HG03196 (cell line): ENCODE measurements at regions not wholly inside any gene's neighbourhood (a gene's known extent, or its start where the extent isn't known, plus 50 kb on each side); places are given as distances from the start of the nearest gene placed in this dataset.
"Not testable (repeated sequence)": the region's sequence is repeated elsewhere in the genome, so short reads cannot be mapped to it uniquely, and the experiment has no call there.

Source experiments
- ATAC-seq: cut with Tn5 transposase; IDR thresholded peaks from one replicate; pipeline ENCODE4 v1.9.1; 2021; ENCODE audit not compliant: unreplicated experiment

GRCh38 chr2:19109518-19109917 is 248.9 kb downstream of the OSR1 start:
- ATAC-seq = no peak

GRCh38 chr2:19106376-19106775 is 252.0 kb downstream of the OSR1 start:
- no peak for ATAC-seq

GRCh38 chr2:19104503-19104902 is 253.9 kb downstream of the OSR1 start:
- no peak for ATAC-seq

- ATAC-seq = no peak
These were observed 255.6 kb downstream of the OSR1 start for GRCh38 chr2:19102696-19103423.

GRCh38 chr2:19101968-19102367 is 256.5 kb downstream of the OSR1 start:
- ATAC-seq = no peak

- no peak for ATAC-seq
These were observed 257.9 kb downstream of the OSR1 start for GRCh38 chr2:19100570-19100969.

- ATAC-seq = no peak
These were observed 259.2 kb downstream of the OSR1 start for GRCh38 chr2:19099181-19099580.

GRCh38 chr2:19098467-19099160 is 259.8 kb downstream of the OSR1 start:
- no peak for ATAC-seq

- not testable (repeated sequence) for ATAC-seq
These were observed 268.9 kb downstream of the OSR1 start for GRCh38 chr2:19089476-19089875.

GRCh38 chr2:19086231-19086651 is 272.2 kb downstream of the OSR1 start:
- no peak for ATAC-seq

- ATAC-seq = no peak
These were observed 279.7 kb downstream of the OSR1 start for GRCh38 chr2:19078709-19079108.

GRCh38 chr2:19073522-19073921 is 284.9 kb downstream of the OSR1 start:
- ATAC-seq = no peak

GRCh38 chr2:19072161-19072560 is 286.3 kb downstream of the OSR1 start:
- ATAC-seq = no peak

- no peak for ATAC-seq
These were observed 287.5 kb downstream of the OSR1 start for GRCh38 chr2:19070886-19071285.

- no peak for ATAC-seq
These were observed 290.2 kb downstream of the OSR1 start for GRCh38 chr2:19068206-19068605.

GRCh38 chr2:19062370-19062769 is 296.1 kb downstream of the OSR1 start:
- ATAC-seq = no peak

- no peak for ATAC-seq
These were observed 299.3 kb downstream of the OSR1 start for GRCh38 chr2:19059076-19059475.

GRCh38 chr2:19051203-19051831 is 307.1 kb downstream of the OSR1 start:
- ATAC-seq = no peak

- ATAC-seq = no peak
These were observed 308.1 kb downstream of the OSR1 start for GRCh38 chr2:19050354-19050753.

GRCh38 chr2:19048593-19049266 is 309.7 kb downstream of the OSR1 start:
- no peak for ATAC-seq

- ATAC-seq = peak; percentile 96
These were observed 311.2 kb downstream of the OSR1 start for GRCh38 chr2:19046986-19047780.
